ENCODE measurements at regions not wholly inside any gene's neighbourhood (a gene's known extent, or its start where the extent isn't known, plus 50 kb on each side); places are given as distances from the start of the nearest gene placed in this dataset.

GRCh38 chr7:36788825-36789470, 64.7 kb upstream of the AOAH start:
- ATAC-seq (ENCODE audit: low FRiP score) (no peak), DNase-seq (ENCODE audit: low spot score) (no peak)
- no peak for TF ChIP-seq CTCF (IDR thresholded peaks at IDR 0.05)

- TF ChIP-seq CTCF (IDR thresholded peaks at IDR 0.05): no peak
- no peak for DNase-seq (ENCODE audit: low spot score)
- ATAC-seq (ENCODE audit: low FRiP score): no peak
These were observed 63.7 kb upstream of the AOAH start for GRCh38 chr7:36787933-36788378.

GRCh38 chr7:36784991-36785940, 61.0 kb upstream of the AOAH start:
- TF ChIP-seq CTCF (IDR thresholded peaks at IDR 0.05): no peak
- DNase-seq (ENCODE audit: low spot score) (no peak), ATAC-seq (ENCODE audit: low FRiP score) (no peak)

GRCh38 chr7:36781011-36781738, 56.9 kb upstream of the AOAH start:
- no peak for TF ChIP-seq CTCF (IDR thresholded peaks at IDR 0.05)
- no peak for DNase-seq (ENCODE audit: low spot score)
- no peak for ATAC-seq (ENCODE audit: low FRiP score)

GRCh38 chr7:36777855-36778254, 53.6 kb upstream of the AOAH start:
- no peak for DNase-seq (ENCODE audit: low spot score)
- TF ChIP-seq CTCF (IDR thresholded peaks at IDR 0.05): no peak
- no peak for ATAC-seq (ENCODE audit: low FRiP score)

- TF ChIP-seq CTCF (IDR thresholded peaks at IDR 0.05): no peak
- no peak for ATAC-seq (ENCODE audit: low FRiP score)
- DNase-seq (ENCODE audit: low spot score): no peak
These were observed 52.8 kb upstream of the AOAH start for GRCh38 chr7:36777062-36777461.

All from omental fat pad (tissue), 3 donors.